HG02678 (cell line): ENCODE measurements at regions not wholly inside any gene's neighbourhood (a gene's known extent, or its start where the extent isn't known, plus 50 kb on each side); places are given as distances from the start of the nearest gene placed in this dataset.
"Not testable (repeated sequence)": the region's sequence is repeated elsewhere in the genome, so short reads cannot be mapped to it uniquely, and the experiment has no call there.

Experiments used
- ATAC-seq: cut with Tn5 transposase; IDR thresholded peaks from one replicate; pipeline ENCODE4 v1.9.1; 2021; ENCODE audit warnings: mild to moderate bottlenecking, moderate library complexity; ENCODE audit not compliant: unreplicated experiment

DNA sequence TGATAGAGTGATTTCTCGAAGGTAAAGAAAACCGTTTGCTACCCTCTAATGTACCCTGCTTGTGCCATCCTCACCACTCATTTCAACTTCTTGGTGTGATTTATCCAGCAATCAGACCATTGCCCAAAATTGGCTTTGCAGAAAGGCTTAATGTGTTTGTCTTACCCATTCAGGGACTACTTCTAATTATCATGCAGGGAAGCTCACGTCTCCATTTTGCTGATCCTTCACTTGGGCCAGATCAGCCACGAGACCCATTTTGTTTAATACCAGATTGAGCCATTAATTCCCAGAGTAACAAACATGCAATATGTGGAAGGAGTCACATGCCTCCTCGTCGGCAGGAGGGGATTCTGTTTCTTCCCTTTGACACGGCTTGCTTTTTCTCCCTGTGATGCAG lies 51.1 kb upstream of the CRY1 start:
- ATAC-seq = no peak

GRCh38 chr12:107144990-107145389 lies 51.6 kb upstream of the CRY1 start:
- no peak for ATAC-seq

GRCh38 chr12:107145397-107145796 lies 52.0 kb upstream of the CRY1 start:
- ATAC-seq = no peak

GRCh38 chr12:107148107-107148506 lies 54.8 kb upstream of the CRY1 start:
- no peak for ATAC-seq

GRCh38 chr12:107152315-107152714 lies 59.0 kb upstream of the CRY1 start:
- no peak for ATAC-seq

DNA sequence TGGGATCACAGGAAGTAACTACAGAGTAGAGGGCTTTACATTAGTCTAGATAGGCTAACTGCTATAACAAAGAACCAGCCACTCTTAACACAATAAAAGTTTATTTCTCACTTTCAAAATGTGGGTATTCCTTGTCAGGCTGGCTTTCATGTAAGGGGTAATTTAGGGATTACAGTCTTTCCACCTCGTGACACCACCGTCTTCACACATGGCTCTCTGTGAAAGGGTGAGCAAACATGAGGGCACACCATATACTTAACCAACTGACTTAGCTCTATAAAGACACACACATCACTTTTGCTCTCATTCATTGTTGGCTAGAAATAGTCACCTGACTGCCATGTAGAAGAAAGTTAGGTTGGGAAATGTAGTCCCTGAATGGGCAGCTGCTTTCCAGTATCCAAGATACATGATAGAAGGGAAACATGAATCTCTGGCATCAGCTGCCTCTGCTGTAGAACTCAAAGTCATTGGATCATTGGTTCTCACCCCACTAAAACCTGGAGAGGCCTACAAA lies 66.1 kb upstream of the CRY1 start:
- ATAC-seq = no peak

GRCh38 chr12:107163413-107163812 lies 70.1 kb upstream of the CRY1 start:
- ATAC-seq = no peak

GRCh38 chr12:107164392-107164791 lies 71.0 kb upstream of the CRY1 start:
- ATAC-seq = no peak

- no peak for ATAC-seq
Observed at GRCh38 chr12:107165581-107165980, 72.2 kb upstream of the CRY1 start.

GRCh38 chr12:107167756-107168155 lies 74.4 kb upstream of the CRY1 start:
- ATAC-seq = no peak

DNA sequence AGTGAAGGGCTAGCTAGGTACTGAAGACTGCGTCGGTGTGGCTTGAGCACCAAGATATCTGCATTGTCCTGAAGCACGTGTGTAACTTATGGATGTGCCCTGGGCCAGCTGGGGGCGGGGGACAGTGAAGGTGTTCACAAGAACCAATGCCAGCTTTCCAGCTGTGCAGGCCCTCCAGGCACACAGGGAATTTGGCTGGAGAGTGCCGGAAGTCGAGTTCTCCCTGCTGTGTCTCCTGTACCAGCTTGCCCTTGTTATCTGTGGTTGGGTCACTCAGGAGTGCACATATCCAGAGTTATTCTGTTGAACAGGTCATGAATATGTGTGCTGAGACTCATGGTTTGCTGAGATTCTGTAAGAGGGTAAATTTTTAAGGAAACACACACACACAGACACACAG lies 75.9 kb upstream of the CRY1 start:
- no peak for ATAC-seq

DNA sequence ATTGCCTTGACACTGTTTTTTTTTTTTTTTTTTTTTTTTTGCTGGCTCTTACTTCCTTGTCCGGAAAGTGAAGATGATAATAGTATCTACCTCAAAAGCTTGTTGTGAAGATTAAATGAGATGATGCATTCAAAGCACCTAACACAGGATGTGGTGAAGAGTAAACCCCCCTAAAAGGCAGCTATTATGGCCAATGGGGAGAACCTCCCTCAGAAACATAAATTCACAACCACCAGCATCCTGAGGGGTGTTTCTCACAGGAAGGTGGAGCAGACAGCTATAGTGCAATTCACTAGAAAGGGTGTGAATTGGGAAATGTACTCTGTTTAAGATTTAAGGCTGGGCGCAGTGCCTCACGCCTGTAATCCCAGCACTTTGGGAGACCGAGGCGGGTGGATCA lies 85.4 kb upstream of the CRY1 start:
- ATAC-seq = no peak

DNA sequence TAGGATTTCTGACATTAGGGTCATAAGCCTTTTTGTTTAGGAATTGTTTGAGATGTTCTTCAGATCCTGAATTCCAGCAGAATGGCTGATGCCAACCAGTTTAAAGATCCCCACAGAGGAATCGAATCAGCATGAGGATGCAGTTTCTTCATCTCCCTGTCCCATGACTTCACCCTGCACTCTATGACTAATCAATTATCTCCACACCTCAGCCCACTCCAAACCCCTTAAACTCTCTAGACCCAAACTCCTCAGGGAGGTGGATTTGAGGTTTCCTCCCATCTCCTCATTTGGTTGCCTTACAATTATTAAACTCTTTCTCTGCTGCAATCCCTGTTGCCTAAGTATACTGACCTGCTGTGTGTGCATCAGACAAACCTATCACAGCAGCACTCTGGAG lies 86.5 kb upstream of the CRY1 start:
- ATAC-seq = no peak

GRCh38 chr12:107180272-107180671 lies 86.9 kb upstream of the CRY1 start:
- ATAC-seq = no peak

GRCh38 chr12:107184359-107184930 lies 91.1 kb upstream of the CRY1 start:
- no peak for ATAC-seq

GRCh38 chr12:107196681-107197080 lies 103.3 kb upstream of the CRY1 start:
- ATAC-seq = no peak

- no peak for ATAC-seq
Observed at GRCh38 chr12:107200394-107200793, 107.0 kb upstream of the CRY1 start.

DNA sequence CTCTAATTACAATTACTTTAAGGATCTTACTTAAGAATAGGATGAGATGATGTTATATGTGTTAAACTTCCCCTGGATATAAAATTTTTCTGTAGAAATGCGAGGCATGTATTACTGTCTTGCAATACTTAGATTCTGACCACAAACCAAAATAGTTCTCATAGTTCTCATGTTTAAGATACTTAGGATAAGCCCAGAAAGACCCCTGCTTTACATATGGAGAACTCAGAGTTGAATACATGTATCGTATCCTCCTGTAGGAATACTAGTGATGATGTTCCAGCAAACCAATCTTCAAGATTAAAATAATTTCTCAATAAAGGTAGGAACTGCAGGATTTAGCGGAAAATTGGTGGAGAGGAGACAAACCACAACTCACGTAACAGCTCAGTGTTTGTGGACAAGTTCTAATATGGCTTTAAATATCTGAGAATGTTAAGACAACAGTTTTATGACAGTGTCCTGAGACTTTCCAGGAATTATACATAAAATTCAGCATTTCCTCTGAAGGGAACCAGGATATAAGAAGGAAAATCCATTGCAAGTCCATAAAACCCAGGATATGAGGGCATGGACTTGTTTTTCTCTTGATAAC lies 114.7 kb upstream of the CRY1 start:
- no peak for ATAC-seq

- ATAC-seq = not testable (repeated sequence)
Observed at GRCh38 chr12:107209700-107210099, 116.4 kb upstream of the CRY1 start.

- ATAC-seq = not testable (repeated sequence)
Observed at GRCh38 chr12:107214373-107214773, 121.0 kb upstream of the CRY1 start.

- ATAC-seq = not testable (repeated sequence)
Observed at GRCh38 chr12:107216411-107216810, 123.1 kb upstream of the CRY1 start.

DNA sequence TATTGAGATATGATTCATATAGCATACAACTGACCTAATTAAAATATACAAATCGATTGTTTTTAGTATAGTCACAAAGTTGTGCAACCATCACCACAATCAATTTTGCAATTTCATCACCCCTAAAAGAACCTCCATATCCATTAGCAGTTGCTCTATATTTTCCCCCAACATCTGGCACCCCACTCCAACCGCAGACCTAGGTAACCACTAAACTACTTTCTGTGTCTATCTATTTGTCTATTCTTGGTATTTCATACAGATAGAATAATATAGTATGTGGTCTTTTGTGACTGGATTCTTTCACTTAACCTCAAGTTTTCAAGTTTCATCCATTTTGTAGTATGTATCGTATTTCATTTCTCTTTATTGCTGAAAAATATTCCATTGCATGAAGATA lies 126.0 kb upstream of the CRY1 start:
- no peak for ATAC-seq

GRCh38 chr12:107221913-107222312 lies 128.6 kb upstream of the CRY1 start:
- ATAC-seq = no peak
